ENCODE measurements at regions not wholly inside any gene's neighbourhood (a gene's known extent, or its start where the extent isn't known, plus 50 kb on each side); places are given as distances from the start of the nearest gene placed in this dataset.

GRCh38 chr15:69749274-69749673 is 296.7 kb downstream of the RPLP1 start:
- Histone ChIP-seq H3K36me3 (no peaks in the 10 kb centered on the region), H3K27ac (no peak overlapping the region), H3K4me1 (no peaks in the 10 kb centered on the region), H3K4me3 (no peak overlapping the region), H3K9me3 (peaks cover 0 to 4% of the 10 kb centered on the region in 2 donors), H3K27me3 (no peaks in the 10 kb centered on the region)
- no peak for TF ChIP-seq CTCF (IDR thresholded peaks at IDR 0.05)
- intact Hi-C loops (cut with DNase I), result no loop called here
- DNase-seq (ENCODE audit: low spot score in 2 of 2), result no peak

- no peak overlapping the region for H3K4me3 ChIP-seq
- H3K9me3 ChIP-seq, result peaks cover 0 to 4% of the 10 kb centered on the region in 2 donors
- no peak for TF ChIP-seq CTCF (IDR thresholded peaks at IDR 0.05)
- no peaks in the 10 kb centered on the region for H3K27me3 ChIP-seq
- H3K27ac ChIP-seq, result no peak overlapping the region
- H3K4me1 ChIP-seq, result no peaks in the 10 kb centered on the region
- H3K36me3 ChIP-seq, result no peaks in the 10 kb centered on the region
- no peak for DNase-seq (ENCODE audit: low spot score in 2 of 2)
- intact Hi-C loops (cut with DNase I), result no loop called here
These were observed 297.2 kb downstream of the RPLP1 start for GRCh38 chr15:69749797-69750196.

- Histone ChIP-seq H3K4me3 (no peak overlapping the region), H3K27ac (no peak overlapping the region), H3K27me3 (no peaks in the 10 kb centered on the region), H3K36me3 (no peaks in the 10 kb centered on the region), H3K9me3 (peaks cover 0 to 4% of the 10 kb centered on the region in 2 donors), H3K4me1 (no peaks in the 10 kb centered on the region)
- DNase-seq (ENCODE audit: low spot score in 2 of 2), result no peak
- TF ChIP-seq CTCF (IDR thresholded peaks at IDR 0.05), result no peak
- intact Hi-C loops (cut with DNase I), result no loop called here
These were observed 297.6 kb downstream of the RPLP1 start for GRCh38 chr15:69750253-69750652.

- H3K9me3 ChIP-seq, result peaks cover 0 to 4% of the 10 kb centered on the region in 2 donors
- no peaks in the 10 kb centered on the region for H3K4me1 ChIP-seq
- no peak for TF ChIP-seq CTCF (IDR thresholded peaks at IDR 0.05)
- no peaks in the 10 kb centered on the region for H3K36me3 ChIP-seq
- intact Hi-C loops (cut with DNase I), result no loop called here
- no peak overlapping the region for H3K4me3 ChIP-seq
- no peaks in the 10 kb centered on the region for H3K27me3 ChIP-seq
- no peak overlapping the region for H3K27ac ChIP-seq
- DNase-seq (ENCODE audit: low spot score in 2 of 2), result no peak
These were observed 298.5 kb downstream of the RPLP1 start for GRCh38 chr15:69751147-69751546.

GRCh38 chr15:69751566-69751965 is 298.9 kb downstream of the RPLP1 start:
- intact Hi-C loops (cut with DNase I), result no loop called here
- DNase-seq (ENCODE audit: low spot score in 2 of 2), result no peak
- Histone ChIP-seq H3K36me3 (no peaks in the 10 kb centered on the region), H3K27ac (no peak overlapping the region), H3K4me1 (no peaks in the 10 kb centered on the region), H3K9me3 (peaks cover 0 to 4% of the 10 kb centered on the region in 2 donors), H3K27me3 (no peaks in the 10 kb centered on the region), H3K4me3 (no peak overlapping the region)
- TF ChIP-seq CTCF (IDR thresholded peaks at IDR 0.05), result no peak

GRCh38 chr15:69753867-69754266 is 301.2 kb downstream of the RPLP1 start:
- Histone ChIP-seq H3K9me3 (peaks cover 0 to 4% of the 10 kb centered on the region in 2 donors), H3K4me3 (no peak overlapping the region), H3K36me3 (no peaks in the 10 kb centered on the region), H3K27me3 (no peaks in the 10 kb centered on the region), H3K27ac (no peak overlapping the region), H3K4me1 (no peaks in the 10 kb centered on the region)
- no peak for DNase-seq (ENCODE audit: low spot score in 2 of 2)
- TF ChIP-seq CTCF (IDR thresholded peaks at IDR 0.05), result no peak
- intact Hi-C loops (cut with DNase I), result no loop called here
